ENCODE measurements at regions not wholly inside any gene's neighbourhood (a gene's known extent, or its start where the extent isn't known, plus 50 kb on each side); places are given as distances from the start of the nearest gene placed in this dataset.

DNA sequence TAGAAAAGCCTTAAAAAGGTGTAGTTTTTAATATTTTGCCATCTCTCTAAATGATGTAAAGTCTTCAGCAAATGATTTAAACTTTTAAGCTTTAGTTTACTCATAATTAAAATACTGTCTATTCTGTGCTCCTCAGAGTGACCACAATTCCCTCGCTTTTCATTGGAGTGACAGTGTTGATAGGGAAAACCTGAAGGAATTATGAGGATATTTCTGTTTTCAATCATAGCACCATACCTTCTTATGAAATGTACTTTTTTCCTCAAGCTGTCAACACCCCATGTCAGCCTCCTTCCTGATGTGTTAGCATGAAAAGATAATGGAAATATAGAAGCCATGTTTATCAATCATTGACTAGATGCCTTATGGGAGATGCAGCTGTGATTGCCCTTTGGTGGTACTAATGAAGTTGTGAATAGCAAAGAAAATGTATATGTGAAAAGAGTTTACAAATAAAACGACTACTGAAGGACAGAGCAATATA, 145.4 kb upstream of the EYS start:
- ChIA-PET CTCF (no interaction called here), POLR2A (ENCODE audit: unreplicated experiment) (no interaction called here)
- Histone ChIP-seq H3K36me3 (ENCODE audit: low read depth, low read length) (no peaks in the 10 kb centered on the region), H3K4me3 (ENCODE audit: low read length) (no peak overlapping the region), H3K27me3 (ENCODE audit: low read length) (no peaks in the 10 kb centered on the region), H3K9me2 (replicated peaks; ENCODE audit: low read length) (no peaks in the 10 kb centered on the region), H3K79me2 (ENCODE audit: low read length) (no peaks in the 10 kb centered on the region), H3F3A (ENCODE audit: low read length, unreplicated experiment) (no peaks in the 10 kb centered on the region), H2AFZ (ENCODE audit: low read length) (no peak overlapping the region), H3K9me3 (ENCODE audit: low read length) (no peaks in the 10 kb centered on the region), H4K20me1 (ENCODE audit: low read length) (no peaks in the 10 kb centered on the region), H3K4me1 (ENCODE audit: insufficient read depth, low read length) (no peaks in the 10 kb centered on the region), H3K27ac (ENCODE audit: low read length) (no peak overlapping the region), H3K9ac (ENCODE audit: low read length) (no peak overlapping the region), H3K4me2 (ENCODE audit: low read length) (no peak overlapping the region)
- intact Hi-C loops (cut with micrococcal nuclease), result no loop called here
- no TSS peak for BruUV-seq (replicated peaks)
- no peak for TF ChIP-seq CTCF (conservative IDR thresholded peaks at IDR 0.05; ENCODE audit: low read depth, low read length)
- TF ChIP-seq EZH2phosphoT487 (IDR thresholded peaks at IDR 0.05; ENCODE audit: borderline replicate concordance, low read length), result no peak
- no peak for TF ChIP-seq EZH2 (IDR thresholded peaks at IDR 0.05; ENCODE audit: low read length, unreplicated experiment)
- DNase-seq (no peak), ATAC-seq (no peak)

GRCh38 chr6:65830151-65830550, 123.1 kb upstream of the EYS start:
- BruUV-seq (replicated peaks), result no TSS peak
- ATAC-seq, result no peak
- H3K4me3 ChIP-seq (ENCODE audit: low read length), result no peak overlapping the region
- TF ChIP-seq CTCF (conservative IDR thresholded peaks at IDR 0.05; ENCODE audit: low read depth, low read length), result no peak
- no peak for TF ChIP-seq EZH2 (IDR thresholded peaks at IDR 0.05; ENCODE audit: low read length, unreplicated experiment)
- TF ChIP-seq EZH2phosphoT487 (IDR thresholded peaks at IDR 0.05; ENCODE audit: borderline replicate concordance, low read length), result no peak
- H3K27me3 ChIP-seq (ENCODE audit: low read length), result no peaks in the 10 kb centered on the region
- no peaks in the 10 kb centered on the region for H3K9me3 ChIP-seq (ENCODE audit: low read length)
- H3K4me2 ChIP-seq (ENCODE audit: low read length), result no peak overlapping the region
- POLR2A ChIA-PET (ENCODE audit: unreplicated experiment), result no interaction called here
- CTCF ChIA-PET, result no interaction called here
- H3F3A ChIP-seq (ENCODE audit: low read length, unreplicated experiment), result no peaks in the 10 kb centered on the region
- intact Hi-C loops (cut with micrococcal nuclease), result no loop called here
- no peak overlapping the region for H3K9ac ChIP-seq (ENCODE audit: low read length)
- H3K27ac ChIP-seq (ENCODE audit: low read length), result no peak overlapping the region
- no peak overlapping the region for H2AFZ ChIP-seq (ENCODE audit: low read length)
- no peaks in the 10 kb centered on the region for H3K4me1 ChIP-seq (ENCODE audit: insufficient read depth, low read length)
- no peaks in the 10 kb centered on the region for H4K20me1 ChIP-seq (ENCODE audit: low read length)
- DNase-seq, result no peak
- H3K9me2 ChIP-seq (replicated peaks; ENCODE audit: low read length), result no peaks in the 10 kb centered on the region
- H3K79me2 ChIP-seq (ENCODE audit: low read length), result no peaks in the 10 kb centered on the region
- H3K36me3 ChIP-seq (ENCODE audit: low read depth, low read length), result no peaks in the 10 kb centered on the region

- ATAC-seq, result peak; percentile 99
Observed at GRCh38 chr6:65819152-65819551, 112.1 kb upstream of the EYS start.

More at GRCh38 chr6:65819152-65819551, 112.1 kb upstream of the EYS start:
- no peaks in the 10 kb centered on the region for H4K20me1 ChIP-seq (ENCODE audit: low read length)
- intact Hi-C loops (cut with micrococcal nuclease), result no loop called here
- no peak overlapping the region for H3K4me2 ChIP-seq (ENCODE audit: low read length)
- no TSS peak for BruUV-seq (replicated peaks)
- no peaks in the 10 kb centered on the region for H3K79me2 ChIP-seq (ENCODE audit: low read length)
- peak; percentile 77 for DNase-seq
- no peak overlapping the region for H2AFZ ChIP-seq (ENCODE audit: low read length)
- H3K36me3 ChIP-seq (ENCODE audit: low read depth, low read length), result no peaks in the 10 kb centered on the region
- H3K9me2 ChIP-seq (replicated peaks; ENCODE audit: low read length), result no peaks in the 10 kb centered on the region
- peak overlapping the region; percentile 39 for H3K27ac ChIP-seq (ENCODE audit: low read length)
- ChIA-PET CTCF (no interaction called here), POLR2A (ENCODE audit: unreplicated experiment) (no interaction called here)
- H3K27me3 ChIP-seq (ENCODE audit: low read length), result no peaks in the 10 kb centered on the region
- H3K9me3 ChIP-seq (ENCODE audit: low read length), result no peaks in the 10 kb centered on the region
- H3F3A ChIP-seq (ENCODE audit: low read length, unreplicated experiment), result no peaks in the 10 kb centered on the region
- no peak for TF ChIP-seq CTCF (conservative IDR thresholded peaks at IDR 0.05; ENCODE audit: low read depth, low read length)
- no peak for TF ChIP-seq EZH2 (IDR thresholded peaks at IDR 0.05; ENCODE audit: low read length, unreplicated experiment)
- no peak for TF ChIP-seq EZH2phosphoT487 (IDR thresholded peaks at IDR 0.05; ENCODE audit: borderline replicate concordance, low read length)
- H3K4me3 ChIP-seq (ENCODE audit: low read length), result no peak overlapping the region
- no peak overlapping the region for H3K9ac ChIP-seq (ENCODE audit: low read length)
- H3K4me1 ChIP-seq (ENCODE audit: insufficient read depth, low read length), result peaks cover 9% of the 10 kb centered on the region
